NCI-H1417 (cell line): ENCODE measurements at regions not wholly inside any gene's neighbourhood (a gene's known extent, or its start where the extent isn't known, plus 50 kb on each side); places are given as distances from the start of the nearest gene placed in this dataset.

ENCODE experiments used
- DNase-seq, 3 experiments: peaks; one replicate each; lab custom pipeline; 2025; lab: John Stamatoyannopoulos, UW

DNA sequence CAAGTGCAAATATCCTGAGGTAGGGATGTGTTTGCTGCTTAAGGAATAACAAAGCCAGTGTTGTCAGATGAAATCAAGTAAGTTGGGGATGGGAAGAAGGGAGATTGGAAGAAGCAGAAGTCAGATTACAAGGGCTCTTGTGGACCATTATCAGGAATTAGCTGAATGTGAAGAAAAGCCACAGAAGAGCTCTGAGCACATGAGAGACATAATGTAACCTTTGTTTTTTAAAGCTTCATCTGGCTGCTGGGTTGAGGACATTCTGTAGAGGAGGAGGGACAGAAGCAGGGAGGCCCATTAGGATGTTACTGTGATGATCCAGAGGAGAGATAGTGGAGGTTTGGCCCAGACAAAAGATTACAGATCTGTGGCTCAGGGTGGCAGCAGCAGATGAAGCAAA, 111.7 kb downstream of the DUSP10 start:
- no peak for DNase-seq

GRCh38 chr1:221631556-221631955, 110.3 kb downstream of the DUSP10 start:
- DNase-seq: no peak

GRCh38 chr1:221632072-221632471, 109.8 kb downstream of the DUSP10 start:
- DNase-seq: no peak

GRCh38 chr1:221633841-221634409, 108.0 kb downstream of the DUSP10 start:
- no peak for DNase-seq

- DNase-seq: no peak
These were observed 107.3 kb downstream of the DUSP10 start for GRCh38 chr1:221634606-221635005.

- no peak for DNase-seq
These were observed 106.6 kb downstream of the DUSP10 start for GRCh38 chr1:221635305-221635704.

DNA sequence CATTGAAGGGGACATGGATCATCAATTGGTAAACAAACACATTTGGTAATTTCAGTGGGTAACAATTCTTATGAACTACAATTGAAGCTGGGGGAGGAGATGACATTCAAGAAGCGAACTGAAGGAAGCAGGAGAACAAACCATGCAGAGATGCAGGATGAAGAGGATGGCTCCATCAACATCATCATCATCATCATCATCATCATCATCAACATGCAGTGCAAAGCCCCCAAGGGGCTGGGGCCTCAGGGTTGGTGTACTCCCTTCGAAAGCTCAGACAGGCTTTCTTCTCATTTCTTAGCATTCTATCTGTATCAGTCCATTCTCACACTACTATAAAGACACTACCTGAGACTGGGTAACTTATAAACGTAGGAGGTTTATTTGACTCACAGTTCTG, 105.8 kb downstream of the DUSP10 start:
- DNase-seq: no peak

GRCh38 chr1:221636967-221637366, 104.9 kb downstream of the DUSP10 start:
- no peak for DNase-seq

DNA sequence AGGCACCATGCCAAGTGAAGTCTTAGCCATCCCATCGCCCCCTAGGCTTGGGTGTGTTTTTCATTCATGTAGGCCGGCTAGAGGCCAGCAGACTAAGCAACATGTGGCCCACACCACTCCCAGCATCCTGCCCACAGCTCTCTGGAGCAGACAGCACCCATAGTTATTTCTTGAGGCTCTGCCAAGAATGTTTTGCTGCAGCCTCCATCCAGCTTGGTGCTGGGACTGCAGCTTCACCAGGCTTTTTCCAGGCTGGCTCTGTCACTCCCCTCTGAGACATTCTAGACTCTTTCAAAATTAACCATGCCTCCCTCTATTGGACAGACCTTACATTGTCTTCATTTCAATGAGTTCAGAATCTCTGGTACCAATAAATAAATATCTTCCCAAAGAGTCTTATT, 104.2 kb downstream of the DUSP10 start:
- no peak for DNase-seq

DNA sequence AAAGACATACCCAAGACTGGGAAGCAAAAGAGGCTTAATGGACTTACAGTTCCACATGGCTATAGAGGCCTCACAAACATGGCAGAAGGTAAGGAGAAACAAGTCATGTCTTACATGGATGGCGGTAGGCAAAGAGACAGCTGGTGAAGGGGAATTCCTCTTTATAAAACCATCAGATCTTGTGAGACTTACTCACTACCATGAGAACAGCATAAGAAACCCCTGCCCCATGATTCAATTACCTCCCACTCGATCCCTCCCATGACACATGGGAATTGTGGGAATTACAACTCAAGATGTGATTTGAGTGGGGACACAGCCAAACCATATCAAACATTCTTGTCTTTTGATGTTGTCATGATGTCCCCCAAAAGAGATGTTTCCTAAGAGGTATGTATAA, 103.3 kb downstream of the DUSP10 start:
- no peak for DNase-seq

DNA sequence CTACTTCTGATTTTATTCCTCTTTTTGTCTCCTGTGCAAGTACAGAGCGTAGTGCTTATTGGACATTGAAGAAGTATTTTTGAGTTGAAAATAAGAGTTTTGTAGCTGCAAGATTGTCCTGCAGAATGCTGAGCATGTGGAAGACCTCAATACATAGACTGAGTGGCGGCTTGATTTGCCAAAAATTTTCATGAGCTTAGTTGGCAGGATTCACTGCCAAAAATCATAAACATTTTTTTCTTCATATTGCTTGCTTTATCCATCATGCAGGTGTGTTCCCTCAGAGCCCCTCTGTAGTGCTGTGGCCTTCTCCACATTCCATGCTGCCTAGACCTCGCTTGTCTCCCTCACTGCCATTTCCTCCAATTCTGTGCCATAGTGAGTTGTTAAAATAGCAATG, 100.1 kb downstream of the DUSP10 start:
- no peak for DNase-seq

GRCh38 chr1:221643404-221644144, 98.3 kb downstream of the DUSP10 start:
- DNase-seq: no peak

GRCh38 chr1:221644145-221644448, 97.8 kb downstream of the DUSP10 start:
- no peak for DNase-seq

- DNase-seq: peak in 2 of 3 experiments; percentile 12 to 38
These were observed 97.1 kb downstream of the DUSP10 start for GRCh38 chr1:221644663-221645258.

DNA sequence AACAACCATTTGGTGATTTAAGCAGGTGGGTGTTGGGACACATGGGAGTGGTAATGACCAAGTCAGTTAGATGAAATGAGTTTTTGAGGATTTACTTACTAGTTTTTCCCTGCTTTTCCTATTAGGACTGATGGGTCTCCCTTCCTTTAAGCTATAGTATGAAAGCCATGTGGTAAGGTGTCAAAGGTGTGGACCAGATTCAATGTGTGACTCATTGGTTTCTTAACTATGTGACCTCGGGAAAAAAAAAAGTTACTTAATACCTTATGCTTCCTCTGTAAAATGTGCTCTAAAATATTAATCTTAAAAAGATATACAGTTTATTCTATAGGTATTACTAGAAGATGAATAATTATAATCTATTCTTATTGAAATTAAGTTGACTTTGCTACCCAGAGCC, 93.7 kb downstream of the DUSP10 start:
- DNase-seq: no peak
